OCI-LY3 (cell line): ENCODE measurements at regions not wholly inside any gene's neighbourhood (a gene's known extent, or its start where the extent isn't known, plus 50 kb on each side); places are given as distances from the start of the nearest gene placed in this dataset.

Experiments used
- CTCF ChIP-seq: fragments of 200-600, 300-600 bp; sonication (generic); IDR thresholded peaks from 2 replicates; pipeline ENCODE4 v1.5.1; 2014; ENCODE audit warnings: antibody characterized with exemption, low read length, low read depth
- EZH2phosphoT487 ChIP-seq: fragments of 200-600 bp; shearing (Covaris generic); IDR thresholded peaks from 2 replicates; pipeline ENCODE4 v1.6.1; 2018; ENCODE audit warnings: antibody characterized with exemption, mixed run types, low read depth

- TF ChIP-seq CTCF (no peak), EZH2phosphoT487 (no peak)
Observed at GRCh38 chr5:72055636-72056035, 51.6 kb upstream of the MAP1B start.
